Activated CD8-positive, alpha-beta T cell treated with anti-CD3 and anti-CD28 coated beads for 36 hours (primary cell): ENCODE measurements at regions not wholly inside any gene's neighbourhood (a gene's known extent, or its start where the extent isn't known, plus 50 kb on each side); places are given as distances from the start of the nearest gene placed in this dataset.

ENCODE experiments used
- ATAC-seq: fragments of 200-7000 bp; cut with Tn5 transposase; one replicate; pipeline ENCODE4 v1.10.0; 2021; ENCODE audit warnings: mild to moderate bottlenecking, moderate library complexity
- CTCF ChIA-PET: fragments of 350-600 bp; sonication (Branson Sonifier 250); formaldehyde crosslinking; loops from one replicate; lab custom pipeline; 2021; ENCODE audit warnings: antibody characterized with exemption; lab: Charles Lee
- POLR2A ChIA-PET: fragments of 350-600 bp; sonication (Branson Sonifier 250); formaldehyde crosslinking; loops from one replicate; lab custom pipeline; 2021; ENCODE audit warnings: antibody characterized with exemption; lab: Charles Lee
- DNase-seq: peaks from one replicate; pipeline ENCODE4 v3.0.0-alpha.2; 2020
- H3K27ac Mint-ChIP-seq: one replicate; pipeline ENCODE4 v1.8.0; 2021; ENCODE audit warnings: mild to moderate bottlenecking, mixed read lengths
- H3K27me3 Mint-ChIP-seq: one replicate; pipeline ENCODE4 v1.8.0; 2021; ENCODE audit warnings: mixed read lengths
- H3K36me3 Mint-ChIP-seq: one replicate; pipeline ENCODE4 v1.8.0; 2021; ENCODE audit warnings: low read depth, mixed read lengths
- H3K4me1 Mint-ChIP-seq: one replicate; pipeline ENCODE4 v1.8.0; 2021; ENCODE audit warnings: low read depth, mixed read lengths
- H3K4me3 Mint-ChIP-seq: one replicate; pipeline ENCODE4 v1.8.0; 2021; ENCODE audit warnings: mild to moderate bottlenecking, moderate library complexity, mixed read lengths
- H3K9me3 Mint-ChIP-seq: one replicate; pipeline ENCODE4 v1.8.0; 2021; ENCODE audit warnings: mixed read lengths
- intact Hi-C: fragments of 100-400 bp; cut with micrococcal nuclease; formaldehyde crosslinking; loops from one replicate; pipeline ENCODE4 v1.10.0; 2022
- TF ChIP-seq, protein P1 (sequence below): fragments of 200-600 bp; IDR thresholded peaks from one replicate; pipeline ENCODE4 v1.8.0; 2022; ENCODE audit warnings: antibody characterized with exemption, mild to moderate bottlenecking

DNA sequence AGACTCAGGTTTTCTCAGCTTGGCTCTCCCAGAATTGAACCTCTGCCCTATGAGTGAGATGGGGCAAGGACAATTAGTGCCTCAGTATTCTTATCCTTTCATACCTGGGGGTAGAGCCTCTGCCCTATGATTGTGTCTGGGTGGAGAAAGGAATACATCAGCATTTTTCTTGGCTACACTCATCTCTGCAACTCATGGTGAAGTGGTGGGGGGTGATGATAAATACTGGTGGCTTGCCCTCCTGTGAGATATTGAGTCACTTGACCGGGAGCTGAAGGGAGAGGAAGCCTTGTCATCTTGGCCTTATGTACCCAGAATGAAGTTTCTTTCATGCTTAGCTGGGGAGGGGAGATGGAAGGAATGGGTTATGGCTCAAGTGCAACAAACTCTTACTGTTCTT lies 71.3 kb upstream of the ENOX2 start:
- Mint-ChIP-seq H3K9me3 (no peaks in the 10 kb centered on the region), H3K4me1 (no peaks in the 10 kb centered on the region), H3K4me3 (no peak overlapping the region), H3K36me3 (no peaks in the 10 kb centered on the region), H3K27ac (no peak overlapping the region), H3K27me3 (no peaks in the 10 kb centered on the region)
- POLR2A ChIA-PET, result no interaction called here
- ATAC-seq, result no peak
- TF ChIP-seq, protein P1, sequence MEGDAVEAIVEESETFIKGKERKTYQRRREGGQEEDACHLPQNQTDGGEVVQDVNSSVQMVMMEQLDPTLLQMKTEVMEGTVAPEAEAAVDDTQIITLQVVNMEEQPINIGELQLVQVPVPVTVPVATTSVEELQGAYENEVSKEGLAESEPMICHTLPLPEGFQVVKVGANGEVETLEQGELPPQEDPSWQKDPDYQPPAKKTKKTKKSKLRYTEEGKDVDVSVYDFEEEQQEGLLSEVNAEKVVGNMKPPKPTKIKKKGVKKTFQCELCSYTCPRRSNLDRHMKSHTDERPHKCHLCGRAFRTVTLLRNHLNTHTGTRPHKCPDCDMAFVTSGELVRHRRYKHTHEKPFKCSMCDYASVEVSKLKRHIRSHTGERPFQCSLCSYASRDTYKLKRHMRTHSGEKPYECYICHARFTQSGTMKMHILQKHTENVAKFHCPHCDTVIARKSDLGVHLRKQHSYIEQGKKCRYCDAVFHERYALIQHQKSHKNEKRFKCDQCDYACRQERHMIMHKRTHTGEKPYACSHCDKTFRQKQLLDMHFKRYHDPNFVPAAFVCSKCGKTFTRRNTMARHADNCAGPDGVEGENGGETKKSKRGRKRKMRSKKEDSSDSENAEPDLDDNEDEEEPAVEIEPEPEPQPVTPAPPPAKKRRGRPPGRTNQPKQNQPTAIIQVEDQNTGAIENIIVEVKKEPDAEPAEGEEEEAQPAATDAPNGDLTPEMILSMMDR, result no peak
- CTCF ChIA-PET, result no interaction called here
- no peak for DNase-seq
- intact Hi-C loops, result loop anchor here (10.0 kb wide), 1 partner anchor 660 kb away; no protein-coding TSS in a partner anchor

GRCh38 chrX:130975947-130976346 lies 72.9 kb upstream of the ENOX2 start:
- no peaks in the 10 kb centered on the region for H3K9me3 Mint-ChIP-seq

DNA sequence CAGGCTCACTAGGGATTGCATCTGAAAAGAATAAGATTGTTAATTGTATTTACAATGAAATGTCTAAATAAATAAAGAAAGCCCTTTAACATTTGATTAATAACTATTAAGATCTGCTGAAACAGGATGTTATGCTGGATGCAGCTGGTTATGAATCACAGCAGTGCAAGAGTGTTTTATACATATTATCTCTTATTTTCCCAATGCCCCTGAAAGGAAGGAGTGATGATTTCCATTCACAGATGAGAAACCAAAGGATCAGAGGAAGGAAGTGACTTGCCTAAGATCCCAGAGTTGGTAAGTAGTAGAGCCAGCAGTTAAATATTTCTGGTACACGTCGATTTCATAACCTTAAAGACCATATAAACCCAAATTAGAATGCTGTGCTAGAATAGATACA lies 76.3 kb upstream of the ARHGAP36 start:
- Mint-ChIP-seq H3K36me3 (no peaks in the 10 kb centered on the region), H3K27me3 (no peaks in the 10 kb centered on the region), H3K9me3 (no peaks in the 10 kb centered on the region), H3K27ac (no peak overlapping the region), H3K4me1 (no peaks in the 10 kb centered on the region), H3K4me3 (no peak overlapping the region)
- CTCF ChIA-PET, result no interaction called here
- ATAC-seq (no peak), DNase-seq (no peak)
- POLR2A ChIA-PET, result no interaction called here
- intact Hi-C loops, result no loop called here
- TF ChIP-seq, protein P1, result no peak

More at GRCh38 chrX:130975947-130976346, 72.9 kb upstream of the ENOX2 start:
- POLR2A ChIA-PET, result no interaction called here
- ATAC-seq, result peak; percentile 77
- Mint-ChIP-seq H3K4me3 (no peak overlapping the region), H3K36me3 (no peaks in the 10 kb centered on the region), H3K27ac (no peak overlapping the region), H3K4me1 (no peaks in the 10 kb centered on the region), H3K27me3 (no peaks in the 10 kb centered on the region)
- peak; percentile 50 for DNase-seq
- TF ChIP-seq, protein P1, result peak; percentile 42
- CTCF ChIA-PET, result interaction anchor here (1.5 to 3.5 kb wide), 3 partner anchors 38 to 701 kb away, joined by 3 to 9 read pairs (median 4); no protein-coding TSS in a partner anchor
- intact Hi-C loops, result loop anchor here (10.0 kb wide), 1 partner anchor 659 kb away; no protein-coding TSS in a partner anchor

GRCh38 chrX:130984782-130985181 lies 73.4 kb upstream of the ARHGAP36 start:
- no peaks in the 10 kb centered on the region for H3K36me3 Mint-ChIP-seq
- no peaks in the 10 kb centered on the region for H3K9me3 Mint-ChIP-seq
- TF ChIP-seq, protein P1, result no peak
- no peak overlapping the region for H3K4me3 Mint-ChIP-seq
- no peaks in the 10 kb centered on the region for H3K27me3 Mint-ChIP-seq
- DNase-seq, result no peak
- H3K4me1 Mint-ChIP-seq, result no peaks in the 10 kb centered on the region
- H3K27ac Mint-ChIP-seq, result no peak overlapping the region
- ChIA-PET CTCF (no interaction called here), POLR2A (no interaction called here)
- ATAC-seq, result no peak
- intact Hi-C loops, result no loop called here

DNA sequence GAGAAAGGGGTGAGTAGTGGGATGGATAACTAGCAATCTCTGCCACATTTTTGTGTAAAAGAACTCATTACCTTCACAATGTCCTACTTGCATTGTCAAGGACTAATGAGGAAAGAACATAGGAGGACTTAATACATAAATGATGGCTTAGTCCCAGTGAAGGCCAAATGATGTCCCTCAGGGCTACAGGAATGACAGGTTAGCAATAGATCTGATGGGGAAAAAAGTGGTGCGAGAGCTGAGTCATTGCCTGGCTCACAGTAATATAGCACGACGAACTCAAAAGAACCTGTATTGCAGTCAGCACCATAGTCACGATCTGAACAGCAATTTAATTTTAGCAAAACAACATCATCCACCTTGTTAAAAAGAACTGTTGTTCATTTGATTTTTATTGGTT lies 70.9 kb upstream of the ARHGAP36 start:
- ATAC-seq (no peak), DNase-seq (no peak)
- no peak overlapping the region for H3K4me3 Mint-ChIP-seq
- H3K27me3 Mint-ChIP-seq, result peaks cover 3% of the 10 kb centered on the region
- ChIA-PET POLR2A (no interaction called here), CTCF (no interaction called here)
- no peaks in the 10 kb centered on the region for H3K36me3 Mint-ChIP-seq
- intact Hi-C loops, result no loop called here
- TF ChIP-seq, protein P1, result no peak
- H3K27ac Mint-ChIP-seq, result no peak overlapping the region
- H3K9me3 Mint-ChIP-seq, result no peaks in the 10 kb centered on the region
- H3K4me1 Mint-ChIP-seq, result no peaks in the 10 kb centered on the region
